Right lobe of liver (tissue), 6 donors: ENCODE measurements at regions not wholly inside any gene's neighbourhood (a gene's known extent, or its start where the extent isn't known, plus 50 kb on each side); places are given as distances from the start of the nearest gene placed in this dataset.

ENCODE experiments used
- ATAC-seq, 4 donors: fragments of 200-7000 bp; cut with Tn5 transposase; one replicate each; pipeline ENCODE4 v1.9.1; 2020; ENCODE audit warnings: mild to moderate bottlenecking in 4 of 4, moderate library complexity in 4 of 4
- DNase-seq, 3 donors: peaks; one replicate each; pipeline ENCODE4 v3.0.0-alpha.2; 2020
- H3K27ac ChIP-seq, 3 donors: fragments of 200-600 bp; one replicate each; pipeline ENCODE4 v1.8.0; 2022
- H3K27me3 ChIP-seq, 2 donors: fragments of 200-600 bp; one replicate each; pipeline ENCODE4 v1.8.0; 2022
- H3K36me3 ChIP-seq, 4 donors: fragments of 200-600 bp; sonication (generic) in 1 of 4; one replicate each; pipeline versions ENCODE4 v1.5.1 to v1.8.0; 2017 to 2022; ENCODE audit warnings: control low read depth in 1 of 4
- H3K4me1 ChIP-seq, 4 donors: fragments of 200-600 bp; sonication (generic) in 1 of 4; one replicate each; pipeline versions ENCODE4 v1.5.1 to v1.8.0; 2017 to 2022; ENCODE audit warnings: control low read depth in 1 of 4
- H3K4me3 ChIP-seq, 3 donors: fragments of 200-600 bp; one replicate each; pipeline ENCODE4 v1.8.0; 2022
- H3K9me3 ChIP-seq, 4 donors: fragments of 200-600 bp; sonication (generic) in 1 of 4; one replicate each; pipeline versions ENCODE4 v1.5.1 to v1.8.0; 2017 to 2022; ENCODE audit warnings: control low read depth in 1 of 4
- POLR2A ChIP-seq: fragments of 450-650 bp; IDR thresholded peaks from one replicate; pipeline ENCODE4 v1.6.1; 2017; ENCODE audit warnings: antibody characterized with exemption, mild to moderate bottlenecking
- WGBS: methylation state at CpG from one replicate; pipeline ENCODE4 v1.1.6; 2018; ENCODE audit warnings: low coverage, low lambda C conversion rate; ENCODE audit not compliant: insufficient coverage; ENCODE audit errors: missing lambda C conversion rate; 5-methylcytosine and 5-hydroxymethylcytosine counted together
- intact Hi-C, 2 donors: fragments of 100-400 bp; cut with DNase I; formaldehyde crosslinking; loops; one replicate each; pipeline versions ENCODE4 v1.11.2 to v1.14.1; 2022
- TF ChIP-seq, protein P1 (sequence below), 4 donors: fragments of 200-600 bp in 3 of 4; fragments of 450-650 bp in 1 of 4; IDR thresholded peaks; one replicate each; pipeline versions ENCODE4 v1.5.1 to v1.8.0; 2016 to 2022; ENCODE audit warnings: antibody characterized with exemption in 4 of 4, mild to moderate bottlenecking in 2 of 4
- donor health status: DM: no; HTN: yes; CAD: no.
- donor health status: DM: no; HTN: no; CAD: no.
- donor health status: DM: no; HTN: no; CAD: no.
- donor health status: DM: no; HTN: yes; CAD: no.
- donor health status: DM: no; HTN: yes; CAD: no.

DNA sequence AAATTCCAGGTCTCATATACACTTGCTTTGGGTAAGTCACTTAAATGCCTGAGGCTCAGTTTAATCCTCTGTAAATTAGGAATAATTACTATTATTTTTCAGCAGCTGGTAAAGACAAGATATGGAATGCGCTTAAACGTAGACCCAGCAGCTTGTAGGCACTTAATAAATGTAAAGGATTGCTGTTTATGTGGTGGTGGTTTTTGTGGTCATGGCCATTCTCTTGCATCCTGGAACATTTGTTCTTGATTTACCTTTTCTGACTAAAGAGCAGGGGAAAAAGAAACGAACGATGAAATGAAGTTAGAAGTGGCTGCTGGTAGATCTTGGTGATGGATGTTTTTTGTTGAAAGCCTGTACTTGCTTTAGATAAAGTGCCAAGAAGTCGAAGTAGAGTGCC is 195.0 kb upstream of the FOXD3 start:
- H3K27ac ChIP-seq = no peak overlapping the region

GRCh38 chr1:63128556-63128955 is 193.8 kb upstream of the FOXD3 start:
- H3K27ac ChIP-seq = no peak overlapping the region
- peaks cover 0 to 3% of the 10 kb centered on the region in 2 donors for H3K27me3 ChIP-seq
- WGBS = 41% methylated on average over 4 of the region's 4 CpGs
- H3K36me3 ChIP-seq = no peaks in the 10 kb centered on the region
- no peak overlapping the region for H3K4me3 ChIP-seq
- DNase-seq (no peak), ATAC-seq (no peak)
- no peaks in the 10 kb centered on the region for H3K9me3 ChIP-seq
- TF ChIP-seq, protein P1, sequence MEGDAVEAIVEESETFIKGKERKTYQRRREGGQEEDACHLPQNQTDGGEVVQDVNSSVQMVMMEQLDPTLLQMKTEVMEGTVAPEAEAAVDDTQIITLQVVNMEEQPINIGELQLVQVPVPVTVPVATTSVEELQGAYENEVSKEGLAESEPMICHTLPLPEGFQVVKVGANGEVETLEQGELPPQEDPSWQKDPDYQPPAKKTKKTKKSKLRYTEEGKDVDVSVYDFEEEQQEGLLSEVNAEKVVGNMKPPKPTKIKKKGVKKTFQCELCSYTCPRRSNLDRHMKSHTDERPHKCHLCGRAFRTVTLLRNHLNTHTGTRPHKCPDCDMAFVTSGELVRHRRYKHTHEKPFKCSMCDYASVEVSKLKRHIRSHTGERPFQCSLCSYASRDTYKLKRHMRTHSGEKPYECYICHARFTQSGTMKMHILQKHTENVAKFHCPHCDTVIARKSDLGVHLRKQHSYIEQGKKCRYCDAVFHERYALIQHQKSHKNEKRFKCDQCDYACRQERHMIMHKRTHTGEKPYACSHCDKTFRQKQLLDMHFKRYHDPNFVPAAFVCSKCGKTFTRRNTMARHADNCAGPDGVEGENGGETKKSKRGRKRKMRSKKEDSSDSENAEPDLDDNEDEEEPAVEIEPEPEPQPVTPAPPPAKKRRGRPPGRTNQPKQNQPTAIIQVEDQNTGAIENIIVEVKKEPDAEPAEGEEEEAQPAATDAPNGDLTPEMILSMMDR (IDR thresholded peaks at IDR 0.05) = no peak
- TF ChIP-seq POLR2A = no peak
- intact Hi-C loops = no loop called here
- no peaks in the 10 kb centered on the region for H3K4me1 ChIP-seq

More for the DNA sequence above, 195.0 kb upstream of the FOXD3 start:
- Histone ChIP-seq H3K36me3 (no peaks in the 10 kb centered on the region), H3K27me3 (peaks cover 0 to 3% of the 10 kb centered on the region in 2 donors), H3K9me3 (no peaks in the 10 kb centered on the region), H3K4me3 (no peak overlapping the region), H3K4me1 (no peaks in the 10 kb centered on the region)
- ATAC-seq (no peak), DNase-seq (no peak)
- intact Hi-C loops = no loop called here
- 55% methylated on average over 5 of the region's 5 CpGs for WGBS
- no peak for TF ChIP-seq POLR2A
- TF ChIP-seq, protein P1 (IDR thresholded peaks at IDR 0.05) = no peak

DNA sequence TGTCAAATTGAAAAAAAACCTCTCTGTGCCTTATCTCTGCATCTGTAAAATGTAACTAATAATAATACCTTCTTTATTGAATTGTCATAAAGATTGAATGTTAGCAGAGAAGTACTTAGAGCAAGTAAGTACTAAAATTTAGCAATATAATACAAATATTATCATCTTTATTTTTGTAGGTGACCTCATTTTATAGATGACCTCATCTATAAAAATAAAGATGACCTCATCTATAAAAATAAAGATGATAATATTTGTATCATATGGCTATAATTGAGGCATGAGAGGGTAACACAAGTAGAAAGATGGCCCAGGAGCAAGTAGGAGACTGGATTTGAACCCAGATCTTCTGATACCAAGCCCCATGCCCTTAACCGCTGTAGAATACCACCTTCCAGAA is 193.2 kb upstream of the FOXD3 start:
- Histone ChIP-seq H3K36me3 (no peaks in the 10 kb centered on the region), H3K27ac (no peak overlapping the region), H3K27me3 (peaks cover 0 to 3% of the 10 kb centered on the region in 2 donors), H3K4me1 (peaks cover 0 to under 1% (median 0%) of the 10 kb centered on the region in 4 donors), H3K9me3 (no peaks in the 10 kb centered on the region), H3K4me3 (no peak overlapping the region)
- DNase-seq (no peak), ATAC-seq (no peak)
- TF ChIP-seq, protein P1 (IDR thresholded peaks at IDR 0.05) = no peak
- TF ChIP-seq POLR2A = no peak
- intact Hi-C loops = no loop called here
- 69% methylated on average over 1 of the region's 1 CpG for WGBS

GRCh38 chr1:63129855-63130254 is 192.5 kb upstream of the FOXD3 start:
- intact Hi-C loops = no loop called here
- no peak for ATAC-seq
- TF ChIP-seq, protein P1 (IDR thresholded peaks at IDR 0.05) = no peak
- TF ChIP-seq POLR2A = no peak

More at GRCh38 chr1:63129855-63130254, 192.5 kb upstream of the FOXD3 start:
- no peak overlapping the region for H3K27ac ChIP-seq
- H3K9me3 ChIP-seq = no peaks in the 10 kb centered on the region
- no peak overlapping the region for H3K4me3 ChIP-seq
- no peak for DNase-seq
- H3K27me3 ChIP-seq = peaks cover 0 to 3% of the 10 kb centered on the region in 2 donors
- WGBS = 63% methylated on average over 2 of the region's 2 CpGs
- no peaks in the 10 kb centered on the region for H3K36me3 ChIP-seq
- peaks cover 0 to 6% (median 0%) of the 10 kb centered on the region in 4 donors for H3K4me1 ChIP-seq
